B cell (primary cell): ENCODE measurements at regions not wholly inside any gene's neighbourhood (a gene's known extent, or its start where the extent isn't known, plus 50 kb on each side); places are given as distances from the start of the nearest gene placed in this dataset.

ENCODE experiments used
- ATAC-seq: fragments of 200-7000 bp; cut with Tn5 transposase; one replicate; pipeline ENCODE4 v1.10.0; 2021; ENCODE audit warnings: low read depth, mild to moderate bottlenecking, moderate number of reproducible peaks, moderate library complexity
- CTCF ChIA-PET: fragments of 350-600 bp; sonication (Branson Sonifier 250); formaldehyde crosslinking; loops from one replicate; lab custom pipeline; 2021; ENCODE audit warnings: antibody characterized with exemption, inconsistent platforms; lab: Charles Lee
- POLR2A ChIA-PET: fragments of 350-600 bp; sonication (Branson Sonifier 250); formaldehyde crosslinking; loops from one replicate; lab custom pipeline; 2021; ENCODE audit warnings: antibody characterized with exemption; lab: Charles Lee
- DNase-seq: peaks from one replicate; pipeline ENCODE4 v3.0.0; 2013
- H2AFZ ChIP-seq: 2 replicates; pipeline ENCODE4 v1.6.1; 2012; ENCODE audit warnings: mild to moderate bottlenecking, low read depth, low read length; ENCODE audit not compliant: insufficient read depth, poor library complexity, severe bottlenecking
- H3K27ac ChIP-seq, 2 donors: 1 replicate in 1 of 2; 2 replicates in 1 of 2; pipeline ENCODE4 v1.5.1; 2012 to 2013; ENCODE audit warnings: low read length in 2 of 2, mild to moderate bottlenecking in 2 of 2, moderate library complexity in 1 of 2
- H3K27me3 ChIP-seq, 4 experiments: fragments of 200-600 bp in 1 of 4; sonication (generic) in 1 of 4; replicated peaks in 1 of 4; 1 replicate in 2 of 4; 2 replicates in 2 of 4; pipeline versions ENCODE4 v1.6.1 to v1.7.0; 2013 to 2016; ENCODE audit warnings: low read length in 3 of 4, mild to moderate bottlenecking in 2 of 4, mixed read lengths in 1 of 4, moderate library complexity in 1 of 4; ENCODE audit not compliant: insufficient read depth in 4 of 4, control insufficient read depth in 3 of 4; ENCODE audit errors: control extremely low read depth in 1 of 4
- H3K36me3 ChIP-seq, 2 experiments: replicated peaks in 1 of 2; 1 replicate in 1 of 2; 2 replicates in 1 of 2; pipeline versions ENCODE4 v1.6.1 to v1.7.1; 2013; ENCODE audit warnings: low read length in 1 of 2; ENCODE audit not compliant: insufficient read depth in 2 of 2, control insufficient read depth in 1 of 2; ENCODE audit errors: control extremely low read depth in 1 of 2, extremely low read depth in 1 of 2
- H3K4me1 ChIP-seq, 2 donors: fragments of 200-600 bp in 1 of 2; sonication (generic) in 1 of 2; 1 replicate in 1 of 2; 2 replicates in 1 of 2; pipeline versions ENCODE4 v1.5.1 to v1.6.1; 2013 to 2017; ENCODE audit warnings: low read length in 2 of 2; ENCODE audit not compliant: control insufficient read depth in 2 of 2, insufficient read depth in 2 of 2
- H3K4me2 ChIP-seq: replicated peaks from 2 replicates; pipeline ENCODE3; 2012; ENCODE audit warnings: mild to moderate bottlenecking, low read depth, low read length; ENCODE audit not compliant: poor library complexity, severe bottlenecking
- H3K4me3 ChIP-seq, 5 experiments: fragments of 200-600 bp in 1 of 5; sonication (generic) in 1 of 5; 1 replicate in 3 of 5; 2 replicates in 2 of 5; pipeline versions ENCODE4 v1.5.1 to v1.7.0; 2011 to 2016; ENCODE audit warnings: low read length in 4 of 5, mild to moderate bottlenecking in 4 of 5, low read depth in 2 of 5, control low read depth in 1 of 5, moderate library complexity in 1 of 5; ENCODE audit not compliant: insufficient read depth in 1 of 5; ENCODE audit errors: control extremely low read depth in 1 of 5, extremely low read depth in 1 of 5
- H3K79me2 ChIP-seq: fragments of 200-600 bp; sonication (generic); one replicate; pipeline ENCODE4 v1.6.0; 2016; ENCODE audit warnings: low read length; ENCODE audit not compliant: control insufficient read depth, insufficient read depth
- H3K9ac ChIP-seq: fragments of 200-600 bp; sonication (generic); 2 replicates; pipeline ENCODE4 v1.6.1; 2017; ENCODE audit warnings: mild to moderate bottlenecking, low read length, moderate library complexity
- H3K9me3 ChIP-seq, 3 donors: one replicate each; pipeline versions ENCODE4 v1.6.1 to v1.7.1; 2013; ENCODE audit warnings: low read length in 2 of 3; ENCODE audit not compliant: control insufficient read depth in 2 of 3, insufficient read depth in 1 of 3; ENCODE audit errors: control extremely low read depth in 1 of 3
- H4K20me1 ChIP-seq: 2 replicates; pipeline ENCODE4 v1.6.0; 2012; ENCODE audit warnings: mild to moderate bottlenecking, low read length; ENCODE audit not compliant: insufficient read depth, control insufficient read depth, poor library complexity, severe bottlenecking
- H3K27ac Mint-ChIP-seq: one replicate; pipeline ENCODE4 v1.8.0; 2021; ENCODE audit warnings: mixed read lengths
- H3K27me3 Mint-ChIP-seq: one replicate; pipeline ENCODE4 v1.8.0; 2021; ENCODE audit warnings: mixed read lengths
- H3K4me1 Mint-ChIP-seq: one replicate; pipeline ENCODE4 v1.8.0; 2021; ENCODE audit warnings: mixed read lengths
- H3K4me3 Mint-ChIP-seq: one replicate; pipeline ENCODE4 v1.8.0; 2021; ENCODE audit warnings: mixed read lengths
- H3K9me3 Mint-ChIP-seq: one replicate; pipeline ENCODE4 v1.8.0; 2022; ENCODE audit warnings: mixed read lengths; ENCODE audit not compliant: insufficient read depth
- CTCF ChIP-seq: fragments of 200-600 bp; IDR thresholded peaks from one replicate; pipeline ENCODE4 v1.8.0; 2022; ENCODE audit warnings: antibody characterized with exemption, mild to moderate bottlenecking
- EZH2 ChIP-seq: IDR thresholded peaks from 2 replicates; pipeline ENCODE4 v1.6.1; 2012; ENCODE audit warnings: borderline replicate concordance, low read depth, mild to moderate bottlenecking, moderate library complexity, low read length; ENCODE audit not compliant: insufficient read depth, poor library complexity, severe bottlenecking
- WGBS: methylation state at CpG from one replicate; pipeline ENCODE4 v1.1.5; 2013; ENCODE audit warnings: missing lambda C conversion rate; ENCODE audit not compliant: insufficient coverage; 5-methylcytosine and 5-hydroxymethylcytosine counted together
- intact Hi-C: fragments of 100-400 bp; cut with micrococcal nuclease; formaldehyde crosslinking; loops from one replicate; pipeline ENCODE4 v1.10.0; 2022

GRCh38 chr6:104365451-104366234, 494.1 kb downstream of the HACE1 start:
- TF ChIP-seq CTCF: no peak
- TF ChIP-seq EZH2: no peak
- Histone ChIP-seq H3K27me3 (no peaks in the 10 kb centered on the region), H2AFZ (no peak overlapping the region), H4K20me1 (no peaks in the 10 kb centered on the region), H3K9me3 (no peaks in the 10 kb centered on the region), H3K27ac (no peak overlapping the region), H3K9ac (no peak overlapping the region), H3K36me3 (no peaks in the 10 kb centered on the region), H3K4me3 (no peak overlapping the region), H3K79me2 (no peaks in the 10 kb centered on the region), H3K4me1 (no peaks in the 10 kb centered on the region), H3K4me2 (no peak overlapping the region)
- H3K4me3 Mint-ChIP-seq: no peak overlapping the region
- intact Hi-C loops: no loop called here
- H3K9me3 Mint-ChIP-seq: peaks cover 2% of the 10 kb centered on the region
- ChIA-PET CTCF (no interaction called here), POLR2A (no interaction called here)
- no peak for ATAC-seq
- H3K4me1 Mint-ChIP-seq: no peaks in the 10 kb centered on the region
- H3K27ac Mint-ChIP-seq: no peak overlapping the region
- no peak for DNase-seq
- WGBS: 100% methylated on average over 3 of the region's 5 CpGs
- no peaks in the 10 kb centered on the region for H3K27me3 Mint-ChIP-seq

- Mint-ChIP-seq H3K9me3 (peaks cover 2% of the 10 kb centered on the region), H3K27me3 (no peaks in the 10 kb centered on the region), H3K4me3 (no peak overlapping the region), H3K4me1 (no peaks in the 10 kb centered on the region), H3K27ac (no peak overlapping the region)
- Histone ChIP-seq H3K9ac (no peak overlapping the region), H3K79me2 (no peaks in the 10 kb centered on the region), H4K20me1 (no peaks in the 10 kb centered on the region), H2AFZ (no peak overlapping the region), H3K27me3 (no peaks in the 10 kb centered on the region), H3K4me3 (no peak overlapping the region), H3K9me3 (peaks cover 0 to 10% (median 0%) of the 10 kb centered on the region in 3 donors), H3K36me3 (no peaks in the 10 kb centered on the region), H3K4me2 (no peak overlapping the region), H3K27ac (no peak overlapping the region), H3K4me1 (no peaks in the 10 kb centered on the region)
- CTCF ChIA-PET: no interaction called here
- no peak for ATAC-seq
- TF ChIP-seq CTCF: no peak
- no peak for TF ChIP-seq EZH2
- intact Hi-C loops: no loop called here
- POLR2A ChIA-PET: no interaction called here
- DNase-seq: no peak
- whole genome bisulfite sequencing: no CpG with 5 or more reads among the region's 3 CpGs
These were observed 501.8 kb downstream of the HACE1 start for GRCh38 chr6:104357928-104358327.
